ENCODE measurements at regions not wholly inside any gene's neighbourhood (a gene's known extent, or its start where the extent isn't known, plus 50 kb on each side); places are given as distances from the start of the nearest gene placed in this dataset.

DNA sequence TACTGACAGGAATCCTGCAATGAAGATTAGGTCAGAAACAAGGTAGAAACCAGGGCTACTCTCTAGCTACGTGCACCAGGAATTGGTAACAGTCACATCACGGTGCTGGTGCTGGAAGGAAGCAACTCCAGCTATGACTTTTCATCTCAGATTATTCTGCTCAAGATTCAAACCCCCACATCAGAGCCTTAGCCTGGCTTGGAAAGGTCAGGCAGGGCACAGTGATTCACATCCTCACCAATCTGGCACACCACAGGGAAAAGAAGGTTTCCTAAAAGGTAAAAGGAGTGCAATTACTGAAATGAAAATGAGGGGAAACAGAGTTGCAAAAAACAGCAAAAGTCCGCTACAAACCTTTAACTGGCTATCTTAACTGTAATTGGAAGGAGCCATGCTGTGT is 240.2 kb upstream of the NPSR1 start:
- TF ChIP-seq, protein P1, sequence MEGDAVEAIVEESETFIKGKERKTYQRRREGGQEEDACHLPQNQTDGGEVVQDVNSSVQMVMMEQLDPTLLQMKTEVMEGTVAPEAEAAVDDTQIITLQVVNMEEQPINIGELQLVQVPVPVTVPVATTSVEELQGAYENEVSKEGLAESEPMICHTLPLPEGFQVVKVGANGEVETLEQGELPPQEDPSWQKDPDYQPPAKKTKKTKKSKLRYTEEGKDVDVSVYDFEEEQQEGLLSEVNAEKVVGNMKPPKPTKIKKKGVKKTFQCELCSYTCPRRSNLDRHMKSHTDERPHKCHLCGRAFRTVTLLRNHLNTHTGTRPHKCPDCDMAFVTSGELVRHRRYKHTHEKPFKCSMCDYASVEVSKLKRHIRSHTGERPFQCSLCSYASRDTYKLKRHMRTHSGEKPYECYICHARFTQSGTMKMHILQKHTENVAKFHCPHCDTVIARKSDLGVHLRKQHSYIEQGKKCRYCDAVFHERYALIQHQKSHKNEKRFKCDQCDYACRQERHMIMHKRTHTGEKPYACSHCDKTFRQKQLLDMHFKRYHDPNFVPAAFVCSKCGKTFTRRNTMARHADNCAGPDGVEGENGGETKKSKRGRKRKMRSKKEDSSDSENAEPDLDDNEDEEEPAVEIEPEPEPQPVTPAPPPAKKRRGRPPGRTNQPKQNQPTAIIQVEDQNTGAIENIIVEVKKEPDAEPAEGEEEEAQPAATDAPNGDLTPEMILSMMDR (IDR thresholded peaks at IDR 0.05), result no peak
- TF ChIP-seq NR2C2 (CRISPR knock-in tag; IDR thresholded peaks at IDR 0.05), result no peak
- TF ChIP-seq JUN (CRISPR knock-in tag; IDR thresholded peaks at IDR 0.05), result no peak
